Hepatocyte (in vitro differentiated cells): ENCODE measurements at regions not wholly inside any gene's neighbourhood (a gene's known extent, or its start where the extent isn't known, plus 50 kb on each side); places are given as distances from the start of the nearest gene placed in this dataset.

ENCODE experiments used
- DNase-seq: peaks from one replicate; pipeline ENCODE4 v3.0.0-alpha.2; 2016; ENCODE audit warnings: low spot score
- H2AFZ ChIP-seq: fragments of 200-600 bp; sonication (generic); 2 replicates; pipeline ENCODE4 v1.6.0; 2016; ENCODE audit warnings: antibody characterized with exemption, mild to moderate bottlenecking
- H3K27ac ChIP-seq: fragments of 200-600 bp; sonication (generic); 2 replicates; pipeline ENCODE4 v1.5.1; 2016; ENCODE audit warnings: mild to moderate bottlenecking
- H3K27me3 ChIP-seq: fragments of 200-600 bp; sonication (generic); 2 replicates; pipeline ENCODE4 v1.6.1; 2016
- H3K36me3 ChIP-seq: fragments of 200-600 bp; sonication (generic); replicated peaks from 2 replicates; pipeline ENCODE4 v1.5.1; 2016; ENCODE audit warnings: low read depth; ENCODE audit not compliant: insufficient read depth
- H3K4me1 ChIP-seq: fragments of 200-600 bp; sonication (generic); 2 replicates; pipeline ENCODE4 v1.5.1; 2016; ENCODE audit warnings: mild to moderate bottlenecking, moderate library complexity; ENCODE audit not compliant: insufficient read depth
- H3K4me2 ChIP-seq: fragments of 200-600 bp; sonication (generic); 2 replicates; pipeline ENCODE4 v1.6.0; 2016
- H3K4me3 ChIP-seq: fragments of 200-600 bp; sonication (generic); 2 replicates; pipeline ENCODE4 v1.5.1; 2016; ENCODE audit warnings: mild to moderate bottlenecking
- H3K79me2 ChIP-seq: fragments of 200-600 bp; sonication (generic); 2 replicates; pipeline ENCODE4 v1.6.0; 2017; ENCODE audit warnings: mild to moderate bottlenecking
- H3K9me2 ChIP-seq: fragments of 200-600 bp; sonication (generic); replicated peaks from 2 replicates; pipeline ENCODE4 v1.6.0; 2017; ENCODE audit warnings: mild to moderate bottlenecking; ENCODE audit not compliant: insufficient read depth
- H3K9me3 ChIP-seq: fragments of 200-600 bp; sonication (generic); 2 replicates; pipeline ENCODE4 v1.5.1; 2016; ENCODE audit warnings: low read depth, mild to moderate bottlenecking
- H4K20me1 ChIP-seq: fragments of 200-600 bp; sonication (generic); 2 replicates; pipeline ENCODE4 v1.6.0; 2016; ENCODE audit warnings: mild to moderate bottlenecking; ENCODE audit not compliant: insufficient read depth, poor library complexity, severe bottlenecking
- CTCF ChIP-seq: fragments of 200-600 bp; sonication (generic); IDR thresholded peaks from 2 replicates; pipeline ENCODE4 v1.5.1; 2016; ENCODE audit warnings: antibody characterized with exemption, mild to moderate bottlenecking; ENCODE audit not compliant: poor library complexity
- EZH2 ChIP-seq: fragments of 200-600 bp; sonication (generic); IDR thresholded peaks from 2 replicates; pipeline ENCODE4 v1.6.1; 2016; ENCODE audit warnings: antibody characterized with exemption, mild to moderate bottlenecking, borderline replicate concordance
- EZH2phosphoT487 ChIP-seq: fragments of 200-600 bp; sonication (generic); IDR thresholded peaks from one replicate; pipeline ENCODE4 v1.6.1; 2018; ENCODE audit warnings: antibody characterized with exemption, mild to moderate bottlenecking, low read depth, moderate library complexity; ENCODE audit not compliant: unreplicated experiment, severe bottlenecking
- WGBS: methylation state at CpG from one replicate; pipeline ENCODE4 v1.1.6; 2016; ENCODE audit warnings: low lambda C conversion rate; ENCODE audit errors: missing lambda C conversion rate; 5-methylcytosine and 5-hydroxymethylcytosine counted together

- H4K20me1 ChIP-seq, result no peaks in the 10 kb centered on the region
- DNase-seq, result no peak
- H3K4me3 ChIP-seq, result no peak overlapping the region
- H2AFZ ChIP-seq, result no peak overlapping the region
- H3K4me1 ChIP-seq, result no peaks in the 10 kb centered on the region
- no peaks in the 10 kb centered on the region for H3K79me2 ChIP-seq
- H3K36me3 ChIP-seq, result no peaks in the 10 kb centered on the region
- TF ChIP-seq EZH2, result no peak
- no peak for TF ChIP-seq EZH2phosphoT487
- no peak overlapping the region for H3K27ac ChIP-seq
- no peaks in the 10 kb centered on the region for H3K9me3 ChIP-seq
- H3K27me3 ChIP-seq, result no peaks in the 10 kb centered on the region
- no peaks in the 10 kb centered on the region for H3K9me2 ChIP-seq
- no peak overlapping the region for H3K4me2 ChIP-seq
- WGBS, result 52% methylated on average over 1 of the region's 1 CpG
These were observed 104.9 kb downstream of the TEX13C start for GRCh38 chrX:125424536-125424935.

GRCh38 chrX:125436855-125437254, 117.2 kb downstream of the TEX13C start:
- H3K27ac ChIP-seq, result no peak overlapping the region
- H3K4me2 ChIP-seq, result no peak overlapping the region
- no peaks in the 10 kb centered on the region for H3K27me3 ChIP-seq
- no peaks in the 10 kb centered on the region for H3K9me2 ChIP-seq
- DNase-seq, result peak; percentile 32
- H3K36me3 ChIP-seq, result no peaks in the 10 kb centered on the region
- no peak for TF ChIP-seq EZH2
- TF ChIP-seq CTCF, result peak; percentile 29
- no peaks in the 10 kb centered on the region for H3K9me3 ChIP-seq
- H3K4me1 ChIP-seq, result no peaks in the 10 kb centered on the region
- H4K20me1 ChIP-seq, result no peaks in the 10 kb centered on the region
- H2AFZ ChIP-seq, result no peak overlapping the region
- no peak overlapping the region for H3K4me3 ChIP-seq
- H3K79me2 ChIP-seq, result no peaks in the 10 kb centered on the region

GRCh38 chrX:125439194-125439849, 119.7 kb downstream of the TEX13C start:
- no peaks in the 10 kb centered on the region for H3K27me3 ChIP-seq
- no peak overlapping the region for H3K4me2 ChIP-seq
- 77% methylated on average over 3 of the region's 3 CpGs for WGBS

GRCh38 chrX:125444659-125445058, 125.0 kb downstream of the TEX13C start:
- H3K27me3 ChIP-seq, result no peaks in the 10 kb centered on the region
- H3K4me2 ChIP-seq, result no peak overlapping the region
- H3K4me1 ChIP-seq, result no peaks in the 10 kb centered on the region
- no peak overlapping the region for H2AFZ ChIP-seq
- H3K9me3 ChIP-seq, result no peaks in the 10 kb centered on the region
- H3K27ac ChIP-seq, result no peak overlapping the region
- H3K36me3 ChIP-seq, result no peaks in the 10 kb centered on the region
- no peak for TF ChIP-seq CTCF
- no peak for TF ChIP-seq EZH2
- no peak for TF ChIP-seq EZH2phosphoT487
- no peaks in the 10 kb centered on the region for H4K20me1 ChIP-seq
- H3K79me2 ChIP-seq, result no peaks in the 10 kb centered on the region
- no peak for DNase-seq
- H3K9me2 ChIP-seq, result no peaks in the 10 kb centered on the region
- 80% methylated on average over 1 of the region's 1 CpG for WGBS
- no peak overlapping the region for H3K4me3 ChIP-seq

More at GRCh38 chrX:125439194-125439849, 119.7 kb downstream of the TEX13C start:
- no peaks in the 10 kb centered on the region for H3K9me3 ChIP-seq
- no peaks in the 10 kb centered on the region for H4K20me1 ChIP-seq
- peak; percentile 10 for DNase-seq
- H3K4me1 ChIP-seq, result no peaks in the 10 kb centered on the region
- no peak for TF ChIP-seq EZH2
- no peak for TF ChIP-seq EZH2phosphoT487
- no peak for TF ChIP-seq CTCF
- H3K4me3 ChIP-seq, result no peak overlapping the region
- H3K79me2 ChIP-seq, result no peaks in the 10 kb centered on the region
- no peak overlapping the region for H3K27ac ChIP-seq
- H3K36me3 ChIP-seq, result no peaks in the 10 kb centered on the region
- no peak overlapping the region for H2AFZ ChIP-seq
- no peaks in the 10 kb centered on the region for H3K9me2 ChIP-seq
